Left lung (tissue), 4 donors: ENCODE measurements at regions not wholly inside any gene's neighbourhood (a gene's known extent, or its start where the extent isn't known, plus 50 kb on each side); places are given as distances from the start of the nearest gene placed in this dataset.

Experiments
- ATAC-seq: fragments of 200-7000 bp; cut with Tn5 transposase; one replicate; pipeline ENCODE4 v1.9.1; 2020; ENCODE audit warnings: moderate library complexity
- DNase-seq, 4 donors: peaks; one replicate each; pipeline ENCODE4 v3.0.0-alpha.2; 2013 to 2020
- H3K27ac ChIP-seq, 2 donors: fragments of 200-600 bp; sonication (generic) in 1 of 2; one replicate each; pipeline versions ENCODE4 v1.5.0 to v1.8.0; 2020 to 2021
- H3K27me3 ChIP-seq, 2 donors: fragments of 200-600 bp; sonication (generic) in 1 of 2; one replicate each; pipeline versions ENCODE4 v1.5.0 to v1.8.0; 2020 to 2021
- H3K36me3 ChIP-seq, 2 donors: fragments of 200-600 bp; sonication (generic) in 1 of 2; one replicate each; pipeline versions ENCODE4 v1.5.0 to v1.8.0; 2020 to 2021
- H3K4me1 ChIP-seq, 2 donors: fragments of 200-600 bp; one replicate each; pipeline ENCODE4 v1.8.0; 2021
- H3K4me3 ChIP-seq, 2 donors: fragments of 200-600 bp; sonication (generic) in 1 of 2; one replicate each; pipeline versions ENCODE4 v1.5.0 to v1.8.0; 2020 to 2021; ENCODE audit warnings: mild to moderate bottlenecking in 1 of 2
- H3K9me3 ChIP-seq, 2 donors: fragments of 200-600 bp; sonication (generic) in 1 of 2; one replicate each; pipeline versions ENCODE4 v1.5.0 to v1.8.0; 2020 to 2021
- CTCF ChIP-seq, 2 donors: fragments of 200-600 bp; sonication (generic) in 1 of 2; IDR thresholded peaks; one replicate each; pipeline versions ENCODE4 v1.5.0 to v1.8.0; 2021; ENCODE audit warnings: antibody characterized with exemption in 2 of 2
- intact Hi-C, 2 donors: fragments of 100-400 bp; cut with DNase I; formaldehyde crosslinking; loops; one replicate each; pipeline versions ENCODE4 v1.11.2 to v1.14.2; 2022
- donor health status: DM: no; HTN: yes; CAD: no.
- donor health status: DM: no; HTN: no; CAD: no.

GRCh38 chr2:120401275-120402066, 55.5 kb downstream of the INHBB start:
- DNase-seq (no peak), ATAC-seq (no peak)
- no peak overlapping the region for H3K4me3 ChIP-seq
- no peaks in the 10 kb centered on the region for H3K36me3 ChIP-seq
- no peak overlapping the region for H3K27ac ChIP-seq
- H3K27me3 ChIP-seq = peaks cover 0 to 36% of the 10 kb centered on the region in 2 donors
- no peaks in the 10 kb centered on the region for H3K4me1 ChIP-seq
- no peaks in the 10 kb centered on the region for H3K9me3 ChIP-seq
- no peak for TF ChIP-seq CTCF (IDR thresholded peaks at IDR 0.05)
- intact Hi-C loops = no loop called here

GRCh38 chr2:120402067-120402433, 56.1 kb downstream of the INHBB start:
- no peak overlapping the region for H3K27ac ChIP-seq
- no peaks in the 10 kb centered on the region for H3K4me1 ChIP-seq
- intact Hi-C loops = no loop called here
- DNase-seq (no peak), ATAC-seq (no peak)
- no peak overlapping the region for H3K4me3 ChIP-seq
- peaks cover 0 to 30% of the 10 kb centered on the region in 2 donors for H3K27me3 ChIP-seq
- no peak for TF ChIP-seq CTCF (IDR thresholded peaks at IDR 0.05)
- no peaks in the 10 kb centered on the region for H3K36me3 ChIP-seq
- H3K9me3 ChIP-seq = no peaks in the 10 kb centered on the region

GRCh38 chr2:120402508-120402907, 56.6 kb downstream of the INHBB start:
- ATAC-seq (no peak), DNase-seq (no peak)
- intact Hi-C loops = no loop called here
- no peaks in the 10 kb centered on the region for H3K4me1 ChIP-seq
- no peaks in the 10 kb centered on the region for H3K9me3 ChIP-seq
- peaks cover 0 to 25% of the 10 kb centered on the region in 2 donors for H3K27me3 ChIP-seq
- no peak overlapping the region for H3K27ac ChIP-seq
- TF ChIP-seq CTCF (IDR thresholded peaks at IDR 0.05) = no peak
- H3K4me3 ChIP-seq = no peak overlapping the region
- no peaks in the 10 kb centered on the region for H3K36me3 ChIP-seq

- intact Hi-C loops = no loop called here
Observed at GRCh38 chr2:120403261-120403660, 57.3 kb downstream of the INHBB start.

GRCh38 chr2:120403676-120404075, 57.7 kb downstream of the INHBB start:
- Histone ChIP-seq H3K36me3 (no peaks in the 10 kb centered on the region), H3K27ac (no peak overlapping the region), H3K27me3 (peaks cover 0 to 19% of the 10 kb centered on the region in 2 donors), H3K9me3 (peaks cover 0 to 9% of the 10 kb centered on the region in 2 donors), H3K4me1 (no peaks in the 10 kb centered on the region), H3K4me3 (no peak overlapping the region)
- TF ChIP-seq CTCF (IDR thresholded peaks at IDR 0.05) = no peak
- no peak for DNase-seq
- ATAC-seq = no peak
- intact Hi-C loops = no loop called here

More at GRCh38 chr2:120403261-120403660, 57.3 kb downstream of the INHBB start:
- H3K4me3 ChIP-seq = no peak overlapping the region
- no peak for TF ChIP-seq CTCF (IDR thresholded peaks at IDR 0.05)
- DNase-seq (no peak), ATAC-seq (no peak)
- H3K4me1 ChIP-seq = no peaks in the 10 kb centered on the region
- H3K27ac ChIP-seq = no peak overlapping the region
- H3K36me3 ChIP-seq = no peaks in the 10 kb centered on the region
- H3K27me3 ChIP-seq = peaks cover 0 to 22% of the 10 kb centered on the region in 2 donors
- peaks cover 0 to 5% of the 10 kb centered on the region in 2 donors for H3K9me3 ChIP-seq
